CD4-positive, alpha-beta T cell treated with Interleukin-12 subunit alpha and Interleukin-12 subunit beta, for 1 hour (primary cell): ENCODE measurements at regions not wholly inside any gene's neighbourhood (a gene's known extent, or its start where the extent isn't known, plus 50 kb on each side); places are given as distances from the start of the nearest gene placed in this dataset.
"Not testable (repeated sequence)": the region's sequence is repeated elsewhere in the genome, so short reads cannot be mapped to it uniquely, and the experiment has no call there.

Experiments used
- DNase-seq: peaks from one replicate; pipeline ENCODE4 v3.0.0-alpha.2; 2020

- no peak for DNase-seq
Observed at GRCh38 chr2:116935097-116935814, 879.2 kb upstream of the DDX18 start.

- DNase-seq: no peak
Observed at GRCh38 chr2:116948258-116948657, 866.2 kb upstream of the DDX18 start.

- no peak for DNase-seq
Observed at GRCh38 chr2:116949249-116949648, 865.2 kb upstream of the DDX18 start.

GRCh38 chr2:116952254-116952653, 862.2 kb upstream of the DDX18 start:
- DNase-seq: no peak

- no peak for DNase-seq
Observed at GRCh38 chr2:116955646-116956045, 858.8 kb upstream of the DDX18 start.

- DNase-seq: no peak
Observed at GRCh38 chr2:116975608-116976007, 838.9 kb upstream of the DDX18 start.

GRCh38 chr2:116979916-116980764, 834.4 kb upstream of the DDX18 start:
- DNase-seq: no peak

- no peak for DNase-seq
Observed at GRCh38 chr2:116987447-116987846, 827.0 kb upstream of the DDX18 start.

GRCh38 chr2:116988303-116988702, 826.2 kb upstream of the DDX18 start:
- DNase-seq: no peak

GRCh38 chr2:117019357-117019756, 795.1 kb upstream of the DDX18 start:
- no peak for DNase-seq

GRCh38 chr2:117027646-117028045, 786.8 kb upstream of the DDX18 start:
- DNase-seq: no peak

- not testable (repeated sequence) for DNase-seq
Observed at GRCh38 chr2:117028708-117029107, 785.8 kb upstream of the DDX18 start.

- no peak for DNase-seq
Observed at GRCh38 chr2:117055499-117056375, 758.8 kb upstream of the DDX18 start.

GRCh38 chr2:117056376-117056748, 758.1 kb upstream of the DDX18 start:
- DNase-seq: no peak

- no peak for DNase-seq
Observed at GRCh38 chr2:117057016-117057415, 757.5 kb upstream of the DDX18 start.

GRCh38 chr2:117058366-117058765, 756.1 kb upstream of the DDX18 start:
- DNase-seq: no peak

- no peak for DNase-seq
Observed at GRCh38 chr2:117064021-117064420, 750.5 kb upstream of the DDX18 start.

- no peak for DNase-seq
Observed at GRCh38 chr2:117065912-117066311, 748.6 kb upstream of the DDX18 start.

GRCh38 chr2:117067900-117068299, 746.6 kb upstream of the DDX18 start:
- DNase-seq: no peak

GRCh38 chr2:117068371-117068770, 746.1 kb upstream of the DDX18 start:
- no peak for DNase-seq

GRCh38 chr2:117071556-117072102, 742.9 kb upstream of the DDX18 start:
- DNase-seq: no peak

- DNase-seq: no peak
Observed at GRCh38 chr2:117074756-117075155, 739.7 kb upstream of the DDX18 start.

GRCh38 chr2:117085256-117085655, 729.2 kb upstream of the DDX18 start:
- no peak for DNase-seq
